ENCODE measurements at regions not wholly inside any gene's neighbourhood (a gene's known extent, or its start where the extent isn't known, plus 50 kb on each side); places are given as distances from the start of the nearest gene placed in this dataset.

- Mint-ChIP-seq H3K27me3 (ENCODE audit: insufficient read depth) (no peaks in the 10 kb centered on the region; the same call in none of the 2 replicates), H3K4me1 (ENCODE audit: low read depth) (peaks cover 17% of the 10 kb centered on the region), H3K9me3 (no peaks in the 10 kb centered on the region), H3K36me3 (ENCODE audit: low read depth) (peaks cover 2% of the 10 kb centered on the region; the same call in 1 of the 2 replicates), H3K4me3 (no peak overlapping the region), H3K27ac (no peak overlapping the region)
- TF ChIP-seq CTCF (IDR thresholded peaks at IDR 0.05), result no peak
- DNase-seq, result no peak
Measured at GRCh38 chr16:14351647-14352046, 278.4 kb downstream of the PARN start.

GRCh38 chr16:14350626-14351025 is 279.4 kb downstream of the PARN start:
- peaks cover 5% of the 10 kb centered on the region; the same call in 1 of the 2 replicates for H3K9me3 Mint-ChIP-seq
- H3K27ac Mint-ChIP-seq, result no peak overlapping the region
- peaks cover 9% of the 10 kb centered on the region; the same call in 1 of the 2 replicates for H3K36me3 Mint-ChIP-seq (ENCODE audit: low read depth)
- no peak for DNase-seq
- TF ChIP-seq CTCF (IDR thresholded peaks at IDR 0.05), result no peak
- H3K4me1 Mint-ChIP-seq (ENCODE audit: low read depth), result peaks cover 17% of the 10 kb centered on the region
- H3K27me3 Mint-ChIP-seq (ENCODE audit: insufficient read depth), result no peaks in the 10 kb centered on the region; the same call in none of the 2 replicates
- no peak overlapping the region for H3K4me3 Mint-ChIP-seq

GRCh38 chr16:14350081-14350480 is 279.0 kb downstream of the MRTFB start:
- no peaks in the 10 kb centered on the region; the same call in none of the 2 replicates for H3K27me3 Mint-ChIP-seq (ENCODE audit: insufficient read depth)
- no peak overlapping the region for H3K4me3 Mint-ChIP-seq
- no peak overlapping the region for H3K27ac Mint-ChIP-seq
- DNase-seq, result no peak
- TF ChIP-seq CTCF (IDR thresholded peaks at IDR 0.05), result no peak
- peaks cover 9% of the 10 kb centered on the region; the same call in 1 of the 2 replicates for H3K36me3 Mint-ChIP-seq (ENCODE audit: low read depth)
- H3K9me3 Mint-ChIP-seq, result peaks cover 5% of the 10 kb centered on the region; the same call in 1 of the 2 replicates
- peaks cover 11% of the 10 kb centered on the region for H3K4me1 Mint-ChIP-seq (ENCODE audit: low read depth)

- peaks cover 1% of the 10 kb centered on the region; the same call in 1 of the 2 replicates for H3K4me1 Mint-ChIP-seq (ENCODE audit: low read depth)
- no peaks in the 10 kb centered on the region; the same call in 1 of the 2 replicates for H3K27me3 Mint-ChIP-seq (ENCODE audit: insufficient read depth)
- H3K36me3 Mint-ChIP-seq (ENCODE audit: low read depth), result peaks cover 16% of the 10 kb centered on the region; the same call in 1 of the 2 replicates
- H3K4me3 Mint-ChIP-seq, result no peak overlapping the region
- no peak overlapping the region for H3K27ac Mint-ChIP-seq
- H3K9me3 Mint-ChIP-seq, result peaks cover 10% of the 10 kb centered on the region; the same call in 1 of the 2 replicates
- no peak for TF ChIP-seq CTCF (IDR thresholded peaks at IDR 0.05)
- no peak for DNase-seq
Measured at GRCh38 chr16:14347706-14348105, 276.6 kb downstream of the MRTFB start.

GRCh38 chr16:14346278-14347142 is 275.4 kb downstream of the MRTFB start:
- no peaks in the 10 kb centered on the region; the same call in 1 of the 2 replicates for H3K27me3 Mint-ChIP-seq (ENCODE audit: insufficient read depth)
- H3K4me1 Mint-ChIP-seq (ENCODE audit: low read depth), result no peaks in the 10 kb centered on the region
- no peak for TF ChIP-seq CTCF (IDR thresholded peaks at IDR 0.05)
- H3K27ac Mint-ChIP-seq, result no peak overlapping the region
- no peak overlapping the region for H3K4me3 Mint-ChIP-seq
- no peak for DNase-seq
- H3K9me3 Mint-ChIP-seq, result peaks cover 11% of the 10 kb centered on the region; the same call in 1 of the 2 replicates
- H3K36me3 Mint-ChIP-seq (ENCODE audit: low read depth), result peaks cover 18% of the 10 kb centered on the region; the same call in 1 of the 2 replicates
